HepG2 (cell line): ENCODE measurements at regions not wholly inside any gene's neighbourhood (a gene's known extent, or its start where the extent isn't known, plus 50 kb on each side); places are given as distances from the start of the nearest gene placed in this dataset.
A peak's percentile ranks its signal among the peaks of the same experiment; 100 is the strongest.
"Not testable (repeated sequence)": the region's sequence is repeated elsewhere in the genome, so short reads cannot be mapped to it uniquely, and the experiment has no call there.

Source experiments
- ATAC-seq: fragments of 200-7000 bp; cut with Tn5 transposase; 3 replicates; pipeline ENCODE4 v1.9.1; 2020; ENCODE audit warnings: mild to moderate bottlenecking, moderate library complexity
- BruUV-seq: library from RNA; stranded (reverse); fragments of 400-500 nt; replicated peaks from 2 replicates; lab custom pipeline; 2021; lab: Mats Ljungman, UMichigan
- CTCF ChIA-PET: fragments of 300-600 bp; formaldehyde crosslinking; extraction: SDS; loops from one replicate; lab custom pipeline; 2021; ENCODE audit warnings: low total read pairs, inconsistent platforms, low intra/inter-chr PET ratio; lab: Yijun Ruan, JAX
- POLR2A ChIA-PET: fragments of 350-600 bp; sonication (Branson Sonifier 250); formaldehyde crosslinking; loops from one replicate; lab custom pipeline; 2020; ENCODE audit warnings: antibody characterized with exemption, inconsistent platforms; lab: Yijun Ruan, JAX
- DNase-seq: peaks from one replicate; pipeline ENCODE4 v3.0.0-alpha.2; 2015; ENCODE audit warnings: low spot score
- FAIRE-seq: peaks from 3 replicates; lab custom pipeline; 2011; peaks lifted over from hg19 to GRCh38; lab: Jason Lieb, UNC
- H2AFZ ChIP-seq: one replicate; pipeline ENCODE4 v1.6.1; 2011; ENCODE audit warnings: low read length, inconsistent platforms
- H3K27ac ChIP-seq: fragments of 300-600 bp; 3 replicates; pipeline ENCODE4 v1.8.0; 2011; ENCODE audit warnings: mixed run types, mild to moderate bottlenecking, mixed read lengths, low read length, inconsistent platforms; ENCODE audit not compliant: insufficient read depth; ENCODE audit errors: extremely low read length
- H3K27me3 ChIP-seq, 2 experiments: fragments of 200-600 bp in 1 of 2; 2 replicates in 1 of 2; 3 replicates in 1 of 2; pipeline versions ENCODE4 v1.6.0 to v1.8.0; 2011; ENCODE audit warnings: low read length in 2 of 2, mild to moderate bottlenecking in 2 of 2, moderate library complexity in 2 of 2, inconsistent platforms in 1 of 2; ENCODE audit not compliant: insufficient read depth in 2 of 2, control insufficient read depth in 1 of 2
- H3K36me3 ChIP-seq, 2 experiments: fragments of 200-600 bp in 1 of 2; replicated peaks in 1 of 2; 2 replicates in 1 of 2; 3 replicates in 1 of 2; pipeline versions ENCODE4 v1.5.1 to v1.8.0; 2011; ENCODE audit warnings: low read length in 2 of 2, inconsistent platforms in 1 of 2; ENCODE audit not compliant: insufficient read depth in 2 of 2, control insufficient read depth in 1 of 2
- H3K4me1 ChIP-seq: 2 replicates; pipeline ENCODE4 v1.5.1; 2012; ENCODE audit warnings: low read length, inconsistent platforms; ENCODE audit not compliant: insufficient read depth
- H3K4me2 ChIP-seq: 2 replicates; pipeline ENCODE4 v1.6.0; 2011; ENCODE audit warnings: low read depth, low read length, inconsistent platforms
- H3K4me3 ChIP-seq, 3 experiments: fragments of 200-600 bp in 1 of 3; sonication (generic), shearing (Covaris generic) in 1 of 3; replicated peaks in 1 of 3; 2 replicates each; pipeline ENCODE4 v1.5.1; 2011 to 2016; ENCODE audit warnings: low read length in 3 of 3, inconsistent platforms in 2 of 3, low read depth in 2 of 3, mild to moderate bottlenecking in 2 of 3, control low read depth in 1 of 3, mixed read lengths in 1 of 3; ENCODE audit not compliant: insufficient read depth in 1 of 3
- H3K79me2 ChIP-seq: one replicate; pipeline ENCODE4 v1.6.1; 2011; ENCODE audit warnings: low read length, inconsistent platforms; ENCODE audit not compliant: insufficient read depth
- H3K9ac ChIP-seq: 2 replicates; pipeline ENCODE4 v1.6.0; 2011; ENCODE audit warnings: mild to moderate bottlenecking, low read depth, low read length, inconsistent platforms; ENCODE audit not compliant: insufficient read depth
- H3K9me3 ChIP-seq: 2 replicates; pipeline ENCODE4 v1.5.1; 2012; ENCODE audit warnings: mild to moderate bottlenecking, low read length
- H4K20me1 ChIP-seq: 2 replicates; pipeline ENCODE4 v1.6.0; 2011; ENCODE audit warnings: inconsistent platforms, mild to moderate bottlenecking, low read length, moderate library complexity; ENCODE audit not compliant: insufficient read depth
- GABPB1 ChIP-seq: IDR thresholded peaks from 2 replicates; pipeline ENCODE4 v1.6.1; 2016; ENCODE audit warnings: mild to moderate bottlenecking, missing genetic modification reagents, moderate library complexity, missing compliant biosample characterization
- IRF2 ChIP-seq: IDR thresholded peaks from 2 replicates; pipeline ENCODE4 v1.6.1; 2018; ENCODE audit warnings: missing genetic modification reagents, missing compliant biosample characterization
- KDM5A ChIP-seq: fragments of 200-600 bp; sonication (generic); IDR thresholded peaks from 2 replicates; pipeline ENCODE4 v1.7.0; 2018; ENCODE audit warnings: antibody characterized with exemption, mild to moderate bottlenecking, low read length, borderline replicate concordance
- SAP130 ChIP-seq: IDR thresholded peaks from 2 replicates; pipeline ENCODE4 v1.6.1; 2016; ENCODE audit warnings: low read depth
- TEAD3 ChIP-seq: optimal IDR thresholded peaks from 2 replicates; pipeline ENCODE3; 2016; ENCODE audit warnings: borderline replicate concordance
- YEATS2 ChIP-seq: sonication (generic); formaldehyde crosslinking; IDR thresholded peaks from 2 replicates; pipeline ENCODE4 v1.4.0; 2020; ENCODE audit warnings: missing genetic modification reagents, borderline replicate concordance
- YY1 ChIP-seq: IDR thresholded peaks from 2 replicates; pipeline ENCODE4 v1.6.1; 2011; ENCODE audit warnings: low read length, low read depth, moderate library complexity, mild to moderate bottlenecking; ENCODE audit not compliant: insufficient read depth, insufficient replicate concordance
- ZFX ChIP-seq: sonication (generic); formaldehyde crosslinking; IDR thresholded peaks from 2 replicates; pipeline ENCODE4 v1.4.0; 2020; ENCODE audit warnings: mild to moderate bottlenecking, low read depth, missing genetic modification reagents, moderate library complexity
- ZNF331 ChIP-seq: sonication (generic); formaldehyde crosslinking; IDR thresholded peaks from 2 replicates; pipeline ENCODE4 v1.4.0; 2020; ENCODE audit warnings: missing genetic modification reagents
- WGBS: methylation state at CpG from one replicate; pipeline ENCODE4 v1.1.6; 2017; ENCODE audit warnings: low lambda C conversion rate; 5-methylcytosine and 5-hydroxymethylcytosine counted together
- in situ Hi-C: cut with HindIII; loops from 2 replicates; pipeline ENCODE4 v1.10.0; 2017; ENCODE audit warnings: low pct_unique_long_range_greater_than_20kb; ENCODE audit not compliant: extremely low pct_ligation_motif_present
- intact Hi-C: fragments of 100-400 bp; cut with micrococcal nuclease; formaldehyde crosslinking; loops from one replicate; pipeline ENCODE4 v1.10.0; 2022; ENCODE audit not compliant: unreplicated experiment
- TF ChIP-seq, protein P1 (sequence below): IDR thresholded peaks from 2 replicates; pipeline ENCODE4 v1.6.1; 2016; ENCODE audit warnings: mild to moderate bottlenecking
- TF ChIP-seq, protein P2 (sequence below), 2 experiments: sonication (generic) in 1 of 2; formaldehyde crosslinking in 1 of 2; IDR thresholded peaks; 2 replicates each; pipeline versions ENCODE4 v1.6.1 to v1.9.0; 2014 to 2022; ENCODE audit warnings: antibody characterized with exemption in 1 of 2, borderline replicate concordance in 1 of 2, inconsistent platforms in 1 of 2, low read depth in 1 of 2, missing genetic modification reagents in 1 of 2
- TF ChIP-seq, protein P3 (sequence below): IDR thresholded peaks from 2 replicates; pipeline ENCODE4 v1.6.1; 2016; ENCODE audit warnings: low read depth, control low read depth

DNA sequence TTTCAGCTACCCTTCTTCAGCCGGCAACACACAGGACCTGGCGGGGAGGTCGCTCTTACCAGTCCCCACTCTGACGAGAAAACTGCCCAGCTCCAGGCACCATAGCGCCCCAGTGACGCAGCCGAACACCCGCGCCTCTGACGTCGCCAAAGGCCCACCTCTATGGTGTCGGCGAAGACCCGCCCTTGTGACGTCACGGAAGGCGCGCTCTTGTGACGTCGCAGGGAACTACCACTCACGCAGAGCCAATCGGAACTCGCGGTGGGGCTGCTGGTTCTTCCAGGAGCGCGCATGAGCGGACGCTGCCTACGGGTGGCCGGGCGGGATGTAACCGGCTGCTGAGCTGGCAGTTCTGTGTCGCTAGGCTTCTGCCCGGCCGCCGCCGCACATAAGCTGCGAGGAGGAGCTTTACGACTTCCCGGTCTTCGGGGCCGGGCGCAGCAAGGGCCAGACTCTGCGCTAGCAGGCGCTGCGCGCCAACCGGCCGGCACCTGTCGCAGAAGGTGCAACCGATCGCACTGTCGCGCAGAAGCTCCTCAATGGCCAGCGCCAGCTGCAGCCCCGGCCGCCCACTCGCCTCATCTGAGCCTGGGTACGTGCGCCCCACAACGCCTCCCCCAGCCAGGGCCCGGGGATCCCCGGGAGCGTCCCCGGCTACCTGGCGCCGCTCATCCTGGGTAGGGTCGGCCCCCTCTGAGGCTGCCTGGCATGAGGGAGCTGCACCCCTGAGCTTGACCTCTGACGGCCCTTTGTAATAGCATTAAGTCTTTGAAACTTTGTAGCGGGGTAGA is 121.3 kb upstream of the FBXO28 start:
- in situ Hi-C loops, H3K36me3 ChIP-seq, intact Hi-C loops, CTCF ChIA-PET, H3K79me2 ChIP-seq, BruUV-seq, H3K27me3 ChIP-seq, H4K20me1 ChIP-seq, H2AFZ ChIP-seq, H3K9me3 ChIP-seq, H3K4me1 ChIP-seq: not testable (repeated sequence)
- ATAC-seq (peak; percentile 100), FAIRE-seq (peak; percentile 54), DNase-seq (peak; percentile 96)
- H3K9ac ChIP-seq: peak overlapping the region; percentile 73
- POLR2A ChIA-PET: interaction anchor here (0.8 to 1.6 kb wide), 2 partner anchors 227 to 285 kb away, joined by 3 to 5 read pairs; no protein-coding TSS in a partner anchor
- 2% methylated on average over 10 of the region's 70 CpGs for WGBS
- peak overlapping the region; percentile 79 for H3K27ac ChIP-seq
- H3K4me3 ChIP-seq: peak overlapping the region; percentile 54 to 74 (median 69); a peak in 5 of 6 replicates
- H3K4me2 ChIP-seq: 0 out of 2 replicates have a peak overlapping the region, but pooled peaks have one; percentile 12
- TF ChIP-seq ZNF331 (CRISPR knock-in tag) (0 out of 2 replicates have a peak, but pooled peaks have one; percentile 39), KDM5A (peak; percentile 67; the same call in 1 of the 2 replicates), GABPB1 (peak; percentile 83), YEATS2 (CRISPR knock-in tag) (peak; percentile 42; the same call in 1 of the 2 replicates), ZFX (CRISPR knock-in tag) (peak; percentile 67), TEAD3 (CRISPR knock-in tag) (peak; percentile 68), YY1 (peak; percentile 75), IRF2 (CRISPR knock-in tag) (peak; percentile 43; the same call in 1 of the 2 replicates), SAP130 (CRISPR knock-in tag) (peak; percentile 71)
- TF ChIP-seq, protein P1, sequence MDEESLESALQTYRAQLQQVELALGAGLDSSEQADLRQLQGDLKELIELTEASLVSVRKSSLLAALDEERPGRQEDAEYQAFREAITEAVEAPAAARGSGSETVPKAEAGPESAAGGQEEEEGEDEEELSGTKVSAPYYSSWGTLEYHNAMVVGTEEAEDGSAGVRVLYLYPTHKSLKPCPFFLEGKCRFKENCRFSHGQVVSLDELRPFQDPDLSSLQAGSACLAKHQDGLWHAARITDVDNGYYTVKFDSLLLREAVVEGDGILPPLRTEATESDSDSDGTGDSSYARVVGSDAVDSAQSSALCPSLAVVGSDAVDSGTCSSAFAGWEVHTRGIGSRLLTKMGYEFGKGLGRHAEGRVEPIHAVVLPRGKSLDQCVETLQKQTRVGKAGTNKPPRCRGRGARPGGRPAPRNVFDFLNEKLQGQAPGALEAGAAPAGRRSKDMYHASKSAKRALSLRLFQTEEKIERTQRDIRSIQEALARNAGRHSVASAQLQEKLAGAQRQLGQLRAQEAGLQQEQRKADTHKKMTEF (CRISPR knock-in tag): peak; percentile 29; the same call in 1 of the 2 replicates
- TF ChIP-seq, protein P2, sequence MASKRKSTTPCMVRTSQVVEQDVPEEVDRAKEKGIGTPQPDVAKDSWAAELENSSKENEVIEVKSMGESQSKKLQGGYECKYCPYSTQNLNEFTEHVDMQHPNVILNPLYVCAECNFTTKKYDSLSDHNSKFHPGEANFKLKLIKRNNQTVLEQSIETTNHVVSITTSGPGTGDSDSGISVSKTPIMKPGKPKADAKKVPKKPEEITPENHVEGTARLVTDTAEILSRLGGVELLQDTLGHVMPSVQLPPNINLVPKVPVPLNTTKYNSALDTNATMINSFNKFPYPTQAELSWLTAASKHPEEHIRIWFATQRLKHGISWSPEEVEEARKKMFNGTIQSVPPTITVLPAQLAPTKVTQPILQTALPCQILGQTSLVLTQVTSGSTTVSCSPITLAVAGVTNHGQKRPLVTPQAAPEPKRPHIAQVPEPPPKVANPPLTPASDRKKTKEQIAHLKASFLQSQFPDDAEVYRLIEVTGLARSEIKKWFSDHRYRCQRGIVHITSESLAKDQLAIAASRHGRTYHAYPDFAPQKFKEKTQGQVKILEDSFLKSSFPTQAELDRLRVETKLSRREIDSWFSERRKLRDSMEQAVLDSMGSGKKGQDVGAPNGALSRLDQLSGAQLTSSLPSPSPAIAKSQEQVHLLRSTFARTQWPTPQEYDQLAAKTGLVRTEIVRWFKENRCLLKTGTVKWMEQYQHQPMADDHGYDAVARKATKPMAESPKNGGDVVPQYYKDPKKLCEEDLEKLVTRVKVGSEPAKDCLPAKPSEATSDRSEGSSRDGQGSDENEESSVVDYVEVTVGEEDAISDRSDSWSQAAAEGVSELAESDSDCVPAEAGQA (IDR thresholded peaks at IDR 0.05; ENCODE audit: low read depth): peak; percentile 99
- TF ChIP-seq, protein P2 (CRISPR knock-in tag; IDR thresholded peaks at IDR 0.05; ENCODE audit: borderline replicate concordance): not testable (repeated sequence)
- TF ChIP-seq, protein P3, sequence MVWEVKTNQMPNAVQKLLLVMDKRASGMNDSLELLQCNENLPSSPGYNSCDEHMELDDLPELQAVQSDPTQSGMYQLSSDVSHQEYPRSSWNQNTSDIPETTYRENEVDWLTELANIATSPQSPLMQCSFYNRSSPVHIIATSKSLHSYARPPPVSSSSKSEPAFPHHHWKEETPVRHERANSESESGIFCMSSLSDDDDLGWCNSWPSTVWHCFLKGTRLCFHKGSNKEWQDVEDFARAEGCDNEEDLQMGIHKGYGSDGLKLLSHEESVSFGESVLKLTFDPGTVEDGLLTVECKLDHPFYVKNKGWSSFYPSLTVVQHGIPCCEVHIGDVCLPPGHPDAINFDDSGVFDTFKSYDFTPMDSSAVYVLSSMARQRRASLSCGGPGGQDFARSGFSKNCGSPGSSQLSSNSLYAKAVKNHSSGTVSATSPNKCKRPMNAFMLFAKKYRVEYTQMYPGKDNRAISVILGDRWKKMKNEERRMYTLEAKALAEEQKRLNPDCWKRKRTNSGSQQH (CRISPR knock-in tag): peak; percentile 33; the same call in 1 of the 2 replicates
